NCI-H345 treated with DMSO at 0.1 percent for 48 hours (cell line): ENCODE measurements at regions not wholly inside any gene's neighbourhood (a gene's known extent, or its start where the extent isn't known, plus 50 kb on each side); places are given as distances from the start of the nearest gene placed in this dataset.

Source experiments
- DNase-seq: peaks from one replicate; lab custom pipeline; 2025; ENCODE audit not compliant: unreplicated experiment; lab: John Stamatoyannopoulos, UW

DNA sequence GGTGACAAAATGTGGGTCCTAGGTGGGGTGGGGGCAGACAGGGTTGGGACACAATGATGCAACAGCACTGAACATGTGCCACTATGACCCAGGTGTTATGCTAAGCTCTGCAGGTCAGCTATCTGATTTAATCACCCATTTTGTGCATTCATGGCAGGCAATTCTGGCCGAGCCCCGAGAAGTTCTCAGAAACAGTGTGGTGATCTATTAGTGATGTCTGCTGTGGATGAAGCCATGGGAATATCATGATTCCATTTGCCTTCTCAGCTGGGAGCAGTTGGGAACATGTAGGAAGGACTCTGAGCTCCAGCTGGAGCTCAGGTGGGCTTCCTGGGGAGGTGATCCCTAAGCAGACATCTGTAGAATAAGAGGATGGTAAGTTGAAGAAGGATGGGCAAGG is 194.0 kb upstream of the POU3F1 start:
- no peak for DNase-seq

DNA sequence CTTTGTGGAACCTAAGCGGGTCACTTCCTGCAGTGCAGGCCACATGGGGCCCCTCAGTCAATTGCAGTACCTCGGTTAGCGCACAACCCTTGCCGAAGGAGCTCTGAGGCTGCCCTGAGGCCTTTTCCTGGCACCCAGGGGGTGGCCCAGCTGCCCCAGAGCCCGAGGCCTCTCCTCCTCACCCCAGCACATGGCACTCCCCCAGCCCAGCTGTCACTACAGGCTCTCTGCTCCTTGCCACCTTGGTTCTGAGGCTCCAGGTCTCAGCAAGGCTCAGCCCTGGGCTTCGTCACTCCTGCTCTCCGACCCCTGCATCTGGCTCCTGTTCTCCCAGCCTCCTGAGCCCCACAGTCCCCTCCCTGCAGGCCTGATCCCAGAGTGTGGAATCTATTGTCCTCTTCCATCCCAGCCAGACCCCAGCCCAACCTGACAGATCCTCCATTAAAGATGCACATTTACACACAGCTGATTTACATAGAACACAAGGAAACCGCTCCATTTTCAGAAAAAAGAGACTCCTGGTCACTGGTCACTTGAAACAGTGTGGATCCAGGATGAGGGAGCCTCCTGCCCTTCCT is 192.8 kb upstream of the POU3F1 start:
- DNase-seq = no peak

DNA sequence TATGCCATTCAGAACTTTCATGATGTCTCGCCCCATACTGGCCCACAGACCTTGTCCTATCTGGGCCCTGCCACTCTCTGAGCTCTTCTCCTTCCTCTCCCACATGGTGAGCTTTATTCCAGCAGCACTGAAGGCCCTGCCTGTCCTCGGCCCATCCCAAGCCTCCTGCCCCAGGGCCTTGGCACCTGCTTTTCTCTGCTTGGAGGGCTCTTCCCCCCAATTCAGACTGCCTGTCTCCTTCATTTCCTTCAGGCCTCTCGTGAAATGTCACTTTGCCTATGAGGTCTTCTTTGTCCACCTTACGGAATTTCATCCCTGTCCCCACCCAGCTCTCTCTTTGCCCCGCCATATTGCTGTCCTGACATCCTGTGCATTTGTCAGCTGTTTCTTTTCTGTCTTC is 191.7 kb upstream of the POU3F1 start:
- DNase-seq = no peak

DNA sequence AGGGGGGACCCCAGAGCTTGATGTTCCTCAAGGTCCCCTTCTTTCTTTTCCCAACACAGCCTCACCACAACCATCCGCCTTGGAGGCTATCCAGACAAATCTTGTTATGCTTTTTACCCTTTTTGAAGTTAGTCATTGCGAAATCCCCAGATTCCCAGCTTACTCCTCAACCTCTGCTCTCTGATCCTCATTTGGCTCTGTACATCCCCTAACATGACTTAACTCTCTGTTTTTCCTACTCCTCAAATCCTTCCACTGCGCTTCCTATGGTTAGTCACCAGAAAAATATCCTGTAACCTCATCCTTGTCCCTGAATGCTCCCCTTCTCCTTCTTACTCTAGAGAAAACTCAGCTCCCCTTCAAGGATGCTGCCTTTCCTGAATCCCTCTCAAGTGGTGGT is 189.1 kb upstream of the POU3F1 start:
- no peak for DNase-seq

DNA sequence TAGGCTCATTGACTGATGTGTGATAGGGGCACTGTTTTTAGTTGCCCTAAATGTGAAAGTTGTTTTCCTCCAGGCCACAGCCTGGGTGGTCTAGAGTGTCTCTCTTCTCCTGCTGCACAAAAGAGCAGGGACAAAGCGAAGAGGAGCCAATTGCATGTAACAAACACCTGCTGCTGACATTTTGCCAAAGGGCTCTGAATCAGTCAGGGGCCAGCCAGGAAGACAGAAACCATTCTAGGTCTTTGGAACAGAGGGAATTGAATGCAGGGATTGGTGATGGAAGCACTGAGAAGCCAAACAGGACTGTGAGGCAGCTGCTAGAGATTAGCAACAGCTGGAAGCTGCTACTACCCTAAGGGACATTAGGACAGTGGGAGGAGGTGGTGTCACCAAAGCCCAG is 185.3 kb upstream of the POU3F1 start:
- DNase-seq = no peak

- DNase-seq = no peak
These were observed 182.1 kb upstream of the POU3F1 start for GRCh38 chr1:38228718-38229117.

GRCh38 chr1:38225745-38226144 is 179.2 kb upstream of the POU3F1 start:
- no peak for DNase-seq

GRCh38 chr1:38223391-38223790 is 176.8 kb upstream of the POU3F1 start:
- no peak for DNase-seq

DNA sequence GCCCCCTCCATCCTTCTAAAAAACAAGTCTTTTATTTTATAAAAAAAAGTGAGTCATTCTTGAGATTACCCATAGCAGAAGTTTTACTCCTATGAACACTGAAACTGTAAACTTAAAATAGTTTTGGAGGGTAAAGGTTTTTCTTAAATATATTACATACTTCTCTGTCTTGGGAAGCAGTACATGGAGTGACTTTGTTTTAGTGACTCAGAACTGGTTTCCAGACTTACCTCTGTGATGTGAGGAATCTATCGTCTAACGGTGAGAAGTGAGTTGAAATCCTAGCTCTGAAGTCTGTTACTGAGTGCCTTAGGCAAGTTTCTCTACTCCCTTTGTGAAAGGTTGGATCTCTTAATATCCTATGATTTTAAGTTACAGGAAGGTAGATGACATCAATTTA is 176.3 kb upstream of the POU3F1 start:
- no peak for DNase-seq

DNA sequence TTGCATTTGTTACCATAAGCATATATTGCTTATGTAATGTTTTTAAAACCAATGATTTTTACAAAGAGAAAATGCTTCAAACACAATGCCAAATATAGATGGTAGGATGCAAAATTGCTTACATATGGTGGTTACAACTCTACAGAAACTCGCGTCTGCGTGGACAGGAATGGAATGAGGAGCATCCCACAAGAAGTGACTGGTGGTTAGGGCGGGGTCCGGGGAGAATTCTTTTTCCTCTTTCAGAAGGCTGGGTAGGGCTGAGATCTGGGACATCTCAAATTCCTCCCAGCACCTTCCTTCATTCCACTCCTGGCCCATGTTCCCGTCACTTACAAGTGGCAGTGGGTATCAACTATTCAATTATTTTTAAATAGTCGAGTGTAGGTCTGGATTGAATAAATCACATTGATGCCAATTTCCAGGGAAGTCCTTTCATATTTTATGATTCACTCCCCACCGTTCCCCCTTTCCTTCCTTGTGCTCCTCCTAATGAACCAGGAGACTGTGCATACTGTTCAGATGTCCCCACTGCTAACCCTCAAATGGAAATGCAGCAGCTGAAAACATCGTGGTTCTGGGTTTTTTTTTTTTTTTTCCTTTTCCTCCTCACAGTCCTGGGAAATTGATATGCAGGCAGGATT is 174.5 kb upstream of the POU3F1 start:
- DNase-seq = no peak

DNA sequence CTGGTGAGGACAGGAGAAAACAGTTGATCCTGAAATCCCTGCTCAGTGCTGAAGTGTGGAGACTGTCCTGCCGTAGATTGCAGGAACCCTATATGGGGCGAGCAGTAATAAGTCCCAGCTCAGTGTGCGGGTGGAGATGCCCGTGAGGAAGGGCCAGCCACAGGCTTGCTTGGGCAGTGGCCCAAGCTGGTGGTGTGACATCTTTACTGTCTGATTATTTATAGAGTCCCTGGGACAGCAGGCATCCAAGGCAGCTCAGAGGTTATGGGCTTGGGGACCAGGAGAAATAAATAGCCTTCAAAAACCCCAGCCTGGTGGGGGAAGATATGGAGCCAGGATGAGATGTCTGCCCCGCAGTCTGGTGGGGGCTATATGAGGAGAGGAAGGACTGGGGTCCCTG is 170.7 kb upstream of the POU3F1 start:
- DNase-seq = no peak

DNA sequence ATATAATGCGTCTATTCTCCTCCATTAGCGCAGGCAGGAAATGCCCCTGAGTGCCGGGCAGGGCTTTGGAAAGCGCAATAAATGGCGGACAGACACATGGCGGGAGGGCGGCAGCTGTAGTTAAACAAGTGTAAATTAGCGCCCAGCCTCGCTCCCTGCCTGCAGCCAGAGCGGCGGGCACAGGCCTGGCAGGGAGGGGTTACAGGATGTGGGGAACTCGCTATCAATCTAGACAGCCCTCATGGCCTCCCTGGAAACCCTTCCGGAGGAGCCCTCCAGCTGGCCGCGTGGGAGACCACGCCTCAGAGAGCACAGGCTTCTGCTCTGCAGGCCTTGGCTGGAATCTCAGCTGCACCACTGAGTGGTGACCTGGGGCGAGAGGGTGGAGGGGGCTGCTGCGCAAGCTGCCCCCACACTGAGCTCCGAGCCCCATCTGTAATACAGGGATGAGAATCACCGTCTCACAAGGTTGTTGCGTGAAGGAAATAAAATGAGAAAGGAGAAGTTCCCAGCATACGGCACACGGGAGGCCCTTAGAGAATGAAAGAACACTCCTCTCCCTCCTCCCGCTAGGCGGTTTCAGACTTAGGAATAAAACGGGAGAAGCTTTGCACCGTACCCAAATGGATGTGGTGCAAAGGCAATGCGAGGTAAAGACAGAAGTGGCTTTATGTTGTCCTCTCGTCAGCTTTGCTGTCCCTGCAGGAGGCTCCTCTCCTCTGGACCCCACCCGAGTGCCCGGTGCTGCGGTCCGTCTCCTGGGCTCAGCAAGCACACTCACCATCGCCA is 167.2 kb upstream of the POU3F1 start:
- DNase-seq = no peak

DNA sequence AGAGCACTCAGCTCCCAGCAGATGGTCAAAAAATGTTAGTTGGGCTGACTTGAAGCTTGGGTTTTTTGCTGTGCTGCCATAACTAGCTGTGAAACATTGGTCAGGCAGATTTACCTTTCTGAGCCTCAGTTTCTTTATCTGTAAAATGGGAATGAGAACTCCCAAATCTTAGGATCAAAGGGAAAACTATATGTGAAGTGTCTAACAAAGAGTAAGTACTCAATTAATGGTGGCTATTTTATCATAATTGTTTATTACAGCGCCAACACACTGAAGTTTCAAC is 164.2 kb upstream of the POU3F1 start:
- DNase-seq = no peak

DNA sequence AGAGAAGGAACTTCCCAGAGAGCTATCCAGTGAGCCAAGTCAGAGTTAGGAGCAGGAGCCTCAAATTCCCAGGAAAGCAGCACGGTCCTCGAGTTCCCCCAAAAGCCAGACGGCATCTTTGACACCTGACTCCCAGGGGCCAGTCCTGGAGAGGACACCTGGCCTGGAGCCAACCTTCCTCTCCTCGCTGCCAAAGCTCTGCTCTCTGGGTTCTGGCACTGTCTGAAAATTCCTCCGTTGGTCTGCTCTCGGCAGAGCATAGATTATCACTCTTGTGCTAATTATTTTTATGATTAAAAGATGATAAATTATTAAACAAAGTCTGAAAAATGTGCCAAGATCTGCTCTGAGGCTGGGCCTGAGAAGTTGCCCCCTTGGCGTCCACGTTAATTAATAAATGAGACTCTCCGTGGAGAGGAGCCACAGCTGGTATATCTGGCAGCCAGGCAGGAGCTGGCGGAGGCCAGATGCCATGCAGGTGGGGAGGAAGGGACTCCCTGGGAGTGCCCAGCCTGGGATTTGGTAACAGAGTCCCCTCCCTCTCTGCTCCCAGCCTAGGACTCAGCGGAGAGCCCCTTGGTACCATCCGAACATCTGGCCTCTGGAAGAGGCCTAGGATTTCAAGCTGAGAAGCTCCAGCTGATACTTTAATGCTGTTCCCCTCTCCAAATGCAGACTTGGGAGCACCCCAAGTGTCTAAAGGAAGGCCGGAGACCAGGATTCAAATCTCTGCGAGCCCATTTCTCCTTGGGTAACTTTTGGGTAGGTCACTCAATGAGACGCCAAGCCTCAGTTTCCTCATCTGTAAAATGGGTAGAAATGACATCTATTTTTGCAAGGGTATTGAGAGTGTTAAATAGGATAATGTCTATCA is 163.7 kb upstream of the POU3F1 start:
- DNase-seq = no peak

DNA sequence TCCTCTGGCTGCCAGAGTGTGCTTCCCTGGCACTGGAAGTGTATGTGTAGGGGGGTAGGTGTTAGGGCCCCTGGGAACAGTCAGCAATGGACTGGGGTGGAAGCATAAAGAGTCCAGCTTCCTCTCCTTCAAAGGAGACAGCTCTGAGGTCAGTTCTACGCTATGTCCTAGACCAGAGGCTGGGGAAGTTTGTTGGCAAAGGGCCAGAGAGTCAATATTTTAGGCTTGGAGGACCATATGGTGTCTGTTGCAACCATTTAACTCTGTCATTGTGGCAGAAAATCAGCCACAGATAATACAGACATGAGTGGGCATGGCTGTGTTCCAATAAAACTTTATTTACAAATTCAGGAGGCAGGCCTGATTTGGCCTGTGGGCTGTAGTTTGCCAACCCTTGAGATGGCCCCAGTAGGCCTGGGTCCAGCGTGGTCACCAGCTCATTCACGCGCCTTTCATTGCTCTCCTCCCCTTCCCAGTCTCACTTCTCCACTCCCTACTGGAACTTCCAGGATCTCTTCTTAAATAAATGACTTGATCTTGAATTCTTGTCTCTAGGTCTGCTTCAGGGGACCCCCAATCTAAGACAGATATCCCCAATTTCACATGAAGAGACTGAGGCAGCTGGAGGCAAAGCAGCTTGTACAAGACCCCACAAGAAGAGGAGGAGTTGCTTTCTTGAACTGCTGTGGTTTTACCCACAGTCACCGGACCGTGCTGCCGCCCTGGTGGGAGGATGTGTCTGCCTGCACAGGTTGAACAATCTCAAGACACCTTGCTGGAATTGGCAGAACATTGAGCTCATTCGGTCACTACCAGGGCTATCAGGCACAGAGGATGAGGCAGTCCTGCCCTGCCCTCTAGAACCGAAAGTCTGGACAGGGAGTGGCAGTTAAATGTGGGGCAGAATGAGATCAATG is 162.4 kb upstream of the POU3F1 start:
- DNase-seq = no peak

GRCh38 chr1:38207906-38208305 is 161.3 kb upstream of the POU3F1 start:
- no peak for DNase-seq

DNA sequence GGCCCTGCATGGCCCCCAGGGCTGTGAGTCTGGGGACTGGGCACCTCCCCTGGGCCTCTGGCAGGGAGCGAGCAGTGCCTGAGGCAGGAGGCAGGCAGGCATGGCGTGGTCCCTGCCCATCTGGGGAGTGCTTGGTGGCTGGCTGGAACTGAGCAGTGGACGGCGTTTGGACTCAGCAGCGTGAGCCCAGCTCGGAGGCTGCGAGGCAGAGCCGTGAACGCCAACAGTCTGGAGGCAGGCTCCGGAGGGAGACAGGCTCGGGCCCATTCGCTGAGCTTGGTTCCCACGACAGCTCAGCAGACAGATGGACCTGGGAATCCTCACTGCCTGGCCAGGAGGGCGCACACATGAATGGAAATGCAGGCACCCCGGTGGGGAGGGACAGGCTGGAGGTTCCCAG is 160.7 kb upstream of the POU3F1 start:
- no peak for DNase-seq

DNA sequence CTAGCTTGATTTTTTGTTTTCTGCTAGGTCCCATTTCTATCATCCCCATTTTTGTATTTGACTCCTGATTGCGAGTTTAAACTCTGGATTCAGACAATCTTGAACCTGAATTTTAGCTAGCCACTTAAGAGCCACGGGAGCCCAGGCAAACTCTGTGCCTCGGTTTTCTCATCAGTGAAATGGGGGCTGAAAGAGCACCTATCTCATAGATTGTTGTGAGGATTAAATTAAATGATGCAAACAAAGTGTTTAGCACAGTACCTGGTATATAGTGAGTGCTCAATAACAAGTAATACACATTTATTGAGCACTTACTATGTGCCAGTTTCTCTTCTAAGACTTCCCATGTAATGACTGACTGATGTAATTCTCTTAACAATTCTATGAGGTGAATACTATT is 158.1 kb upstream of the POU3F1 start:
- DNase-seq = no peak

DNA sequence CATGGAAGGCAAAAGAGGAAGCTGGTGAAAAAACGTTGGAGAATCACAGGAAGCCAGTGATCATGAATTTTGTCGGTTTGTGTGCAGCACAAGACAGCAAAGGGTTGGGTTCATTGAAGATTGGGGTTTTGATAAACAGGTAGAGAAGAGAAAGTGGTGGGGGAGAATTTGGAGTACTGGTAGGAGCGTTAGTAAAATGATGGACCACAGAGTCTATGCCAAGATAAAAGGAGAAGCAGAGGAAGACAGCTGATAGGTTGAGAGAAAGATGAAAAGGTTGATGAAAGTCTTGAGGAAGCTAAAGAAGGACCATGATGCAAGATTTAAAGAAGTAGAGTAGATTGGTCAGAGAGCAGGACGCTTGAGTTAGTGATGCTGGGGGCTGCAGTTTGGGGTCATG is 156.8 kb upstream of the POU3F1 start:
- DNase-seq = no peak

DNA sequence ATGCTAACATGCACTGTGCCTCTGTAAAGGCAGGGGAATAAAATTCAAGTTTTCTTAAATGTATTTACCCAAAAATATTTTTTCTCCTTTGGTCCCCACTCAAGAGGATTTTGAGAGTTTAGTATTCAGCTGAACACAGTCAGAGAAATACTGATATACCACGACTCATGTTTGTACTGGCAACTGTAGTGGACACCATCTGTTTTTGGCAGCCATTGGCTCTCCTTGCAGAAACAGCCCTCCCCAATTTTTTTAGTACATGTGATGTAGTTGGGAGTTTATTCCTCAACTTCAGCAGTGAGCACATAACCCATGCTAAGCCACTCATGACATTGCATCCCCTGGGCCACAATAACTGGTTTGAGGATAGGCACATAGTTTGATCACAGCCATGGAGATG is 154.8 kb upstream of the POU3F1 start:
- DNase-seq = no peak

DNA sequence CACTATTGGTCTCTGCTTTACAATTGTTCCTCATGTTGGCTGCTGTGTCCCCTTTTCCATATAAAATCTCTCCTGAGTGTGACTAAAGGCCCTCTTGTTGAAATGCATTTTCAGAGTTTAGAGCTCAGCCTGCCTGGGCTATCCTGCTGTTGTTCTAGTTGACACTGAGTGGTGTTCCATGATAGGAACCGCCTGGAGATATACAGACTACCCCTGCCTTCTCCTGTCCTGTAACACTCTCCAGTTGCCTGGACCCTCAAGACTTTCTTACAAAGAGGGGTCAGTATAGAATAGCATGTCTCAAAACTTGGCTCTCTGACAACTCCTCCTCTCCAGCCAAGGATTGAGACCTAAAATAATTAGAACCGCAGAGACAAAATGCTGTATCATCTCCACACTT is 152.0 kb upstream of the POU3F1 start:
- no peak for DNase-seq
